ENCODE measurements at regions not wholly inside any gene's neighbourhood (a gene's known extent, or its start where the extent isn't known, plus 50 kb on each side); places are given as distances from the start of the nearest gene placed in this dataset.
"Not testable (repeated sequence)": the region's sequence is repeated elsewhere in the genome, so short reads cannot be mapped to it uniquely, and the experiment has no call there.

- peak; percentile 14 for DNase-seq (ENCODE audit: low spot score)
Measured at GRCh38 chr10:124180947-124181549, 87.7 kb upstream of the CHST15 start.

- DNase-seq (ENCODE audit: low spot score) = no peak
Measured at GRCh38 chr10:124180044-124180745, 86.8 kb upstream of the CHST15 start.

GRCh38 chr10:124179308-124180043, 86.1 kb upstream of the CHST15 start:
- no peak for DNase-seq (ENCODE audit: low spot score)

- no peak for DNase-seq (ENCODE audit: low spot score)
Measured at GRCh38 chr10:124177180-124177518, 83.8 kb upstream of the CHST15 start.

- no peak for DNase-seq (ENCODE audit: low spot score)
Measured at GRCh38 chr10:124176349-124177179, 83.2 kb upstream of the CHST15 start.

DNA sequence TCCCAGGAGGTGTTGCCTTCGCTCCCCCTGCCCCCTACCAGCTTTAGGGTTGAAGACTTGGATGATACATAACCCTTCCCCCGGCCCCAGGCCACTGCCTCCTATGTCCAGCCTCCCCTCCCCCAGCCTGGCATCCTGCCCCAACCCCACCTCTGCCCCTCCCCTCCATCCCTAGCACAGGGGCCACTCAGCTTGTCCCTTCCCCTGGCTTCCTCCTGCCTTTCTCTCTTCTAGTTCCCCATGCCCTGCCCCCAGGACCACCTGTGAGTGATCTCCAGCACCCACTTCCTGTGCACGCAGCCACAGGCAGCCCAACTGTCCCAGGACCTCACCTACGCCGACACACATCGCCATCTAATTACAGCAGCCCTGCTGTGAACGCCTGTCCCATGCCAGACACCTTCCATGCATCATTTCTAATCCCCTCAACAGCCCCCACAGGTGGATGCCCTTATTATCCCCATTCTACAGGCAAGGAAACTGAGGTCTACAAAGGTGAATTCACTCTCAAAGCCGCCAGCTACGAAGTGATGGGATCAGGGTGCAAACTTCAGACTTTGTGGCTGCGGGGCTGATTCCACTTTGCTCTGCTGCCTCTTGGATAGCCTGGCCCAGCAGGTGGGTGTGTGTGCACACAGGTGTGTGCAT, 82.4 kb upstream of the CHST15 start:
- no peak for DNase-seq (ENCODE audit: low spot score)

DNA sequence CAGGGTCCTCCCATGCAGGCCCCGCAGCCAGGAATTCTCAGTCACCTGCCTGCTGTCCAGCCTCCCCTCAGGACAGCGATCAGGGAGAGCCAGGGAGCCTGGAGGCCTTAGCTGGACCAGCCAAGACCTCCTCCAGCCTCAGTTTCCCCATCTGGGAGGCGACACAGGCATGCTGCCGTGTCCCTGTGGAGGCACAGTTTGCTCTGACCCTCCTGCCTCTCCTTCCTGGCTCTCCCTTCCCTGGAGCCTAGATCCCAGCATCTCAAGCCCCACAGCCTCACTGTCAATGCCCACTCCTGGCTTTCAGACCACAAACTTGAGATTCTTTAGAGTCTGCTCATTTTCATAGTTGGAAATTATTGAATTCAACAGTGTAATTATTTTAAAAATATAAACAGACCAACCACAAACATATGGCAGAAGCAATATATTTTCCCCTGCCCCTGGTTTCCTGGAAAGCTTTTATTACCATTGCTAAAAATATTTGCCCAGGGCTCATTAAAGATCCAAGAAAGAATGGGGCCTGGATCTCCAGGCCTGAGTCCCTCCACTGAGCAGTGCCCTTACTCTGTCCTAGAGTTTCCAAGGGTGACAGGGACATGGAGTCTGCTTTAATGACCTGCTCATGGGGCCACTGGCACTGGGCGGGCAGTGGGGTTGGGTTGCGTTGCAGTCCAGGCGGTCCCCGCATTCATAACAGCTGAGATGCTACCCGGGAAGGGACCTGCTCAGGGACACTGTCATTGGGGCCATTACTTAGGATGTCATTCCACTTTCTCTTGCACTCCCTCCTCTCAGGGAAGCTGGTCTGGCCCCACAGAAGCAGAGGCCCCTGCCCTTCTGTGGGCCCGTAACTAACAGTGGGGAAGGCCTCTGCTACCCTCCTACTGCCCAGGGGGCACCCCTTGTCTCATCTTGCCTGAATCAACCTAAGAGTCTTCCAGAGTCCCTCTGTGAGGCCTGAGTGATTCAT, 81.6 kb upstream of the CHST15 start:
- no peak for DNase-seq (ENCODE audit: low spot score)

- DNase-seq (ENCODE audit: low spot score) = no peak
Measured at GRCh38 chr10:124174071-124174566, 80.7 kb upstream of the CHST15 start.

GRCh38 chr10:124173298-124173900, 80.0 kb upstream of the CHST15 start:
- DNase-seq (ENCODE audit: low spot score) = no peak

DNA sequence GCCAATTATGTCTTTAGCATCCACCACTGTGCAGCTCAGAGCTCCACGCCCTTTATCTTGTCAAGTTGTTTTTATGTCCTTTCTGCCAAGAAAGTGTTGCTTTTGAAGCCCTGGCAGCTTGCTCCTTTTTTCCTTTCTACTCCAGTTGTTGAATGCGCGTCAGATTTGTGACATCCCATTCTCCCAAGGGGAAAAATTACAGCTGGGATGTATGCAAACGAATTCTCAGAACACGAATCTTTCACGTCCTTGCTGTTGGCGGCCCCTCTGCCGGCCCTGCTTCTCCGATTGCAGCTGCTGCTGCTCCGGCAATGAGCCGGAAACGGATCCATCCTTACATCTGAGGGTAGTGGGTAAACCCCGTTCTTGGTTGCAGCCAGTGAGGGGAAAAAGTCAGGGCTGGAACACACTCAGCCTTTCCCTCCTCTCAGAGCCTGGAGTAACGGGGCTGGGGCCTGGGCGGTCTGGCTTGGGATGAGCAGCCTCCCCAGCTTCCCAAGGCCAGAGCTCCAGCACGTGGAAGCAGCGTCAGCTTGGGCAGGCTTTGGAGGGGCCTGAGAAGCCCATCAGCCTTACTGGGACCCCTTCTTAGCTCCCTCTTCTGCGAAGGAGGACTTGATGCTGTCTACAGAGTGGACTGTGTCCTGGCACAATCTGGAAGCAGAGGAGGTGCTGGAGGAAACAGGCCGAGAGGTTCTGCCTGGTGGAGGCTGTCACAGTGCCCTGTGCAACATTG, 79.0 kb upstream of the CHST15 start:
- no peak for DNase-seq (ENCODE audit: low spot score)

- no peak for DNase-seq (ENCODE audit: low spot score)
Measured at GRCh38 chr10:124171561-124171960, 78.2 kb upstream of the CHST15 start.

DNA sequence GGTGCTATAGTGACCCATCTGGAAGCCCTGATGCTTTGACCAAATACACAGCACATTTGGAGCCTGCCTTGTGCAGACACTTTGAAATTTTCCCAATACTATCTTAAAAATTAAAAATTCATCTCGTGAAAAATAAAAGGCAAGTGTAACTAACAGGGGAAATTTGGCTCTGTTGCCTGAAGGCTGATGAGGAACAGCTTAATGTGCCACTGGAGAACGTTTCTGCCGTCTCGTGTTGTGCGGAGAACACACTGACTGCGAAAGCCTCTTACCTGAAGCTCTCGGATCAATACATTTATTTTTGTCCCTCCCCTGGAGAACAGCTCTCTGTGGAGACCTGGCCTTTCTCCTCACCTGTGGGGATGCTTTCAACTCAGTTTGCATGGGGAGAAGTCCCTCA, 77.2 kb upstream of the CHST15 start:
- DNase-seq (ENCODE audit: low spot score) = no peak

GRCh38 chr10:124168991-124169802, 75.8 kb upstream of the CHST15 start:
- no peak for DNase-seq (ENCODE audit: low spot score)

- DNase-seq (ENCODE audit: low spot score) = no peak
Measured at GRCh38 chr10:124168581-124168980, 75.2 kb upstream of the CHST15 start.

GRCh38 chr10:124167925-124168324, 74.5 kb upstream of the CHST15 start:
- DNase-seq (ENCODE audit: low spot score) = not testable (repeated sequence)

DNA sequence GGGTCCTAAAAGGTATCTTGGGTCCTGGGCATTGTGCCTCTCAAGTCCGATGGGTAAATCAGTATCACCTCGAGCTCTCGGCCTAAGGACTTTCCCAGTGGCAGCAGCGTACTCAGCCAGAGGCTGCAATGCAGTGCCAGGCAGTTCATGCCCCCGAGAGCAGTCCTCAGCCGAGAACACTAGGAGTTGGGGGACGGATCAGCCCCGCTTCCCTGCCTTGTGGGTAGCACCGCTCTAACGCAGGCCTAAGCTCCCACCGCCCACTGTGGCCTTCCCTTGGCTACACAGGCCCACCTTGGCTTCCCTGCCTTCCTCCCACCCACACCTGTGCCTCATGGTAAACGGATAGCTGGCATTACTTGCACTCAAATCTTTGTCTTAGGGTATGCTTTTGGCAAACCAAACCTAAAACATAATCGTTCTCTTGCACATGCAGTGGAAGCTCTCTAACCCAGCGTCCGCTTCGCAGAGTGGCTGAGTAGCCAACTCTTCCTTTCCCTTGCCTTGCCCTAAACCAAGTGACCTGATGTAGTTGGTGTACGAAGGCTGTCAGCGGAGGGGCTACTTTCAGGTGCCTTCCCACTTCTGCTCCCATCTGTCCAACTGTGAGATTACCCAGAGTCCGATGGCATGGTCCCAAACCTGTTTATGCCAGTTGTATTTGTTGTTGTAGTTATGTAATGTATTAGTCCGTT, 73.2 kb upstream of the CHST15 start:
- no peak for DNase-seq (ENCODE audit: low spot score)

DNA sequence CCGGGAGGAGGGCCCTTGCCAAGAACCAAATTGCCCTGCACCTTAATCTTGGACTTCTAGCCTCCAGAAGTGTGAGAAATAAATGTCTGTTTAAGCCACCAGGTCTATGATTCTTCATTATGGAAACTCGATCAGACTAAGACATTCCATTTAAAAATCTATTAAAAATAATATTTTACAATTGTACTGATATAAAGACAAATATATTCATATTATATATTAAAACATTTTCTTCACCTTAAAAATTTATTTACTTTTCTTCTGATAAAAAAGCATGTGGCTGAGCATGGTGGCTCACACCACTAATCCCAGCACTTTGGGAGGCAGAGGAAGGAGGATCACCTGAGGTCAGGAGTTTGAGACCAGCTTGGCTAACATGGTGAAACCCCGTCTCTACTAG, 72.4 kb upstream of the CHST15 start:
- DNase-seq (ENCODE audit: low spot score) = no peak

DNA sequence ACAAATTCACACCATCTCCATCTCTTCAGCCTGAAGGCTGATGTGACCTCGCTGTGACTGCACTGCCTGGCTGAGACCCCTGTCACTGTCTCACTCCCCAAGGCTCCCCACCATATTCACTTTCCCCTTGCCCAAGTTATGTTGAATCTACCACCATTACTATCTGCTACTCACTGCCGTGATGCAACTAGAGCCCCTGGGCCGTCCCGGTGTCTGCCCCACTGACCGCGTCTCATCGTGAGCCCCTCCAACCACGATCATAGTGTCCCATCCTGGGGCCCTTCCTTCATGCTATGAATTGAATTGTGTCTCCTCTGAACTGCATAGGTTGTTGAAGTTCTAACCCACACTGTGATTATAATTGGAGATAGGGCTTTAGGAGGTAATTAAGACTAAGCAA, 71.9 kb upstream of the CHST15 start:
- no peak for DNase-seq (ENCODE audit: low spot score)
